ENCODE measurements at regions not wholly inside any gene's neighbourhood (a gene's known extent, or its start where the extent isn't known, plus 50 kb on each side); places are given as distances from the start of the nearest gene placed in this dataset.
"Not testable (repeated sequence)": the region's sequence is repeated elsewhere in the genome, so short reads cannot be mapped to it uniquely, and the experiment has no call there.

DNA sequence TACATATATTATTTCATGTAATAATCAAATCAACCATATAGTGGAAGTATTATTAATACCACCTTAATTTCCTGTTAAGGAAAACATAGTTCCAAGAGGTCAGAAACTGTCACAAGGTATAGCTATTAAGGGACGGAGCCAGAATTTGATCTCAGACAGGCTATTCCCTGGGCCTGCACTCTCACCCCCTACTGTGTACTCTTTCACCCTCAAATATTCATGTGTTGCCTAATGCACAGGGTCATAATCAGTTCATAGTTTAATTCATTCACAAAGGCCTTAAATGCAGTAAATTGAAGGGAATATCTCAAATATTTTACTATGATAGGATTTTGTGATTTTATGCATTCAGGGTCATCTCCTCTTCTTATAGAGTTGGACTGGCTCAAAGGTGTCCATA lies 67.2 kb upstream of the IFNGR1 start:
- no peak overlapping the region for H3K27ac Mint-ChIP-seq
- H3K27me3 Mint-ChIP-seq: no peaks in the 10 kb centered on the region
- H3K4me1 Mint-ChIP-seq: peaks cover 41% of the 10 kb centered on the region
- peaks cover 5% of the 10 kb centered on the region for H3K36me3 Mint-ChIP-seq
- no peak for ATAC-seq
- H3K9me3 Mint-ChIP-seq: peaks cover 2% of the 10 kb centered on the region
- no peak overlapping the region for H3K4me3 Mint-ChIP-seq

- Mint-ChIP-seq H3K27me3 (no peaks in the 10 kb centered on the region), H3K27ac (no peak overlapping the region), H3K4me1 (peaks cover 33% of the 10 kb centered on the region), H3K4me3 (no peak overlapping the region), H3K9me3 (peaks cover 2% of the 10 kb centered on the region), H3K36me3 (peaks cover 5% of the 10 kb centered on the region)
- no peak for ATAC-seq
Observed at GRCh38 chr6:137284811-137285110, 65.6 kb upstream of the IFNGR1 start.

- Mint-ChIP-seq H3K36me3 (peaks cover 5% of the 10 kb centered on the region), H3K27ac (no peak overlapping the region), H3K4me3 (peak overlapping the region; percentile 3), H3K27me3 (no peaks in the 10 kb centered on the region), H3K9me3 (peaks cover 2% of the 10 kb centered on the region), H3K4me1 (peaks cover 36% of the 10 kb centered on the region)
- ATAC-seq: peak; percentile 70
Observed at GRCh38 chr6:137283940-137284810, 65.0 kb upstream of the IFNGR1 start.

DNA sequence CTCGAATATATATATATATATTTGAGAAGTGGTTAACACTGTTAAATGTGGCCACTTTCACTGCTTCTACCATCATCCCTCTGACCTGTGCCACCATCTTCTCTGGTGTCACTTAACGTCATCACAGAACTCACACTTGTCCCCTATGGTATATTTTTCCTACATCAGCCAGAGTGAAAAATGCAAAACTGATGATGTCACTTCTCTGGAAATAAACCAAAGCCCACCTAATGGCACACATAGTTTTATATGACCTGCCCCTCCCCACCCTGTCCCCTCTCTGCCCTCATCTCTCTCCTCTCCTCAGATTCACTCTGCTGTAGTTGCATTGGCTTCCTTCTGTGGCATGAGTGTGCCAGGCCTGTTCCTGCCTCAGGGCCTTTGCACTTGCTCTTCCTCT lies 63.9 kb upstream of the IFNGR1 start:
- Mint-ChIP-seq H3K36me3 (peaks cover 5% of the 10 kb centered on the region), H3K4me3 (no peak overlapping the region), H3K9me3 (peaks cover 2% of the 10 kb centered on the region), H3K4me1 (peaks cover 41% of the 10 kb centered on the region), H3K27me3 (no peaks in the 10 kb centered on the region), H3K27ac (no peak overlapping the region)
- no peak for ATAC-seq

GRCh38 chr6:137282254-137282653 lies 63.1 kb upstream of the IFNGR1 start:
- peaks cover 5% of the 10 kb centered on the region for H3K36me3 Mint-ChIP-seq
- ATAC-seq: peak; percentile 69
- no peak overlapping the region for H3K4me3 Mint-ChIP-seq
- peak overlapping the region; percentile 2 for H3K27ac Mint-ChIP-seq
- H3K27me3 Mint-ChIP-seq: no peaks in the 10 kb centered on the region
- peaks cover 2% of the 10 kb centered on the region for H3K9me3 Mint-ChIP-seq
- H3K4me1 Mint-ChIP-seq: peaks cover 41% of the 10 kb centered on the region

DNA sequence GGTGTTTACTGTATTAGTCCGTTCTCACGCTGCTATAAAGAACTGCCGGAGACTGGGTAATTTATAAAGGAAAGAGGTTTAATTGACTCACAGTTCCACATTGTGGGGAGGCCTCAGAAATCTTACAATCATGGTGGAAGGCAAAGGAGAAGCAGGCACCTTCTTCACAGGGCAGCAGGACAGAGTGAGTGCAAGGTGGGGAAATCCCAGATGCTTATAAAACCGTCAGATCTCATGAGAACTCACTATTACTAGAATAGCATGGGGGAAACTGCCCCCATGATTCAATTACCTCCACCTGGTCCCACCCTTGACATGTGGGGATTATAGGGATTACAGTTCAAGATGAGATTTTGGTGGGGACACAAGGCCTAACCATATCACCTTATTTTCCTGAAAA lies 60.1 kb upstream of the IFNGR1 start:
- H3K4me1 Mint-ChIP-seq: peaks cover 32% of the 10 kb centered on the region
- H3K27ac Mint-ChIP-seq, H3K27me3 Mint-ChIP-seq: not testable (repeated sequence)

DNA sequence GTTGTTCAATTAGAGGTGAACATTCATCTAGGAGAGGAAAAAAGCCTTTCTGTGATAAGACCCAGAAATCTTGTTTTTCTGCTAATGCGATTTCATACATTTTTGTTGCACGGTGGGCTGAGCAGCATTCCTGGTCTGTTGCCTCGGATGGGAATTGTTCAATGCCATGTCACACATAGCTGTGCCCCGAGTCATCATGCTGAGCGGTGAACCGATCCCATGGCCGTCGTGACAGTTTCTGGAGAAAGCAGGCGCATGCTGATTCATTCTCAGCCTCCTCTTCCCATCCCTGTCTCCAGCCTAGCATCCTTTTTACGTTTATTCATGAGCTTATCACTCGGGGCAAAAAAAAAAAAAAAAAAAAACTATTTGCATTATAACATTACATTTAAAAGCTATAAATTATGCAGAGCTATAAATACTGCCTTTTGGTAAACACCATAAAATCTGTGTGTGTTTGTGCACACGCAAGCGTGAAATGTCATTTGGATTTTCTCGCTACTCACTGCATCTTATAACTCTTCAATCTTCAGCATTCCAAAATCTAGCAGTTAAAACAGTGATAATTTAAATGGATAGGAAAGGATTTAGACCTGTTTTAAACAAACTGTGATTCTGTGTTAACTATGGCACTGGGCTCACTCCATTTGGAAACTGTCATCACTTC lies 58.9 kb upstream of the IFNGR1 start:
- Mint-ChIP-seq H3K4me1 (peaks cover 20% of the 10 kb centered on the region), H3K9me3 (no peaks in the 10 kb centered on the region), H3K27ac (no peak overlapping the region), H3K4me3 (no peak overlapping the region), H3K36me3 (peaks cover under 1% of the 10 kb centered on the region), H3K27me3 (no peaks in the 10 kb centered on the region)
- no peak for ATAC-seq

More for the DNA sequence above, 60.1 kb upstream of the IFNGR1 start:
- H3K36me3 Mint-ChIP-seq, H3K4me3 Mint-ChIP-seq, H3K9me3 Mint-ChIP-seq, ATAC-seq: not testable (repeated sequence)

DNA sequence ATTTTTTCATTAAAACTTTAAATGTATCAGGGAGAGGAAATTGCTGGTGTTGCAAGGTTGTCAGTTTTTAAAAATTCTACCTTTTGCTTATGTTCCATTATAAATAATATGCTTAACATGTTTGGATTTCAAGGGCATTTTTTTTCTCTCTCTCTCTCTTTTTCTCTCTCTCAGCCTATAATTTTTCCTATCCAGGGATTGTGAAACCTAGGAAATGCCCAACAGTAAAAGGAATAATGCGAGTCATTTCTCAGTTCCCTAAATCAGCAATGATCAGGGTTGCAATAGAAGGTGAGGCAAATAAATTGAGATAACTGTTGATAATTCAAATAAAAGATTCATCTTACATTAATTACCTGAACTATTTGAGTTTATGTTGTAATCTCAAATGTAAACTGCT lies 53.2 kb upstream of the IFNGR1 start:
- H3K27ac Mint-ChIP-seq: no peak overlapping the region

GRCh38 chr6:137271245-137272183 lies 52.3 kb upstream of the IFNGR1 start:
- H3K4me1 Mint-ChIP-seq: peaks cover 19% of the 10 kb centered on the region
- no peak for ATAC-seq
- no peak overlapping the region for H3K27ac Mint-ChIP-seq
- H3K9me3 Mint-ChIP-seq: no peaks in the 10 kb centered on the region
- no peaks in the 10 kb centered on the region for H3K27me3 Mint-ChIP-seq
- H3K4me3 Mint-ChIP-seq: no peak overlapping the region
- H3K36me3 Mint-ChIP-seq: no peaks in the 10 kb centered on the region

More for the DNA sequence above, 53.2 kb upstream of the IFNGR1 start:
- Mint-ChIP-seq H3K4me3 (no peak overlapping the region), H3K36me3 (no peaks in the 10 kb centered on the region), H3K27me3 (no peaks in the 10 kb centered on the region), H3K9me3 (no peaks in the 10 kb centered on the region), H3K4me1 (peaks cover 19% of the 10 kb centered on the region)
- ATAC-seq: no peak

- no peak for ATAC-seq
- Mint-ChIP-seq H3K27me3 (no peaks in the 10 kb centered on the region), H3K36me3 (no peaks in the 10 kb centered on the region), H3K27ac (no peak overlapping the region), H3K9me3 (no peaks in the 10 kb centered on the region), H3K4me1 (peaks cover 19% of the 10 kb centered on the region), H3K4me3 (no peak overlapping the region)
Observed at GRCh38 chr6:137269803-137270202, 50.6 kb upstream of the IFNGR1 start.

- Mint-ChIP-seq H3K36me3 (no peaks in the 10 kb centered on the region), H3K4me1 (peaks cover 19% of the 10 kb centered on the region), H3K4me3 (no peak overlapping the region), H3K27ac (no peak overlapping the region), H3K9me3 (no peaks in the 10 kb centered on the region), H3K27me3 (no peaks in the 10 kb centered on the region)
- no peak for ATAC-seq
Observed at GRCh38 chr6:137269347-137269746, 50.2 kb upstream of the IFNGR1 start.
